ENCODE measurements at regions not wholly inside any gene's neighbourhood (a gene's known extent, or its start where the extent isn't known, plus 50 kb on each side); places are given as distances from the start of the nearest gene placed in this dataset.

- no peaks in the 10 kb centered on the region for H3K79me2 ChIP-seq (ENCODE audit: insufficient read depth)
- no peaks in the 10 kb centered on the region for H4K20me1 ChIP-seq (ENCODE audit: insufficient read depth)
- CTCF ChIA-PET = no interaction called here
- TF ChIP-seq RCOR1 (IDR thresholded peaks at IDR 0.05; ENCODE audit: low read length) (no peak), ELF1 (IDR thresholded peaks at IDR 0.05) (no peak), EP300 (IDR thresholded peaks at IDR 0.05; ENCODE audit: borderline replicate concordance in 1 of 2, low read depth in 1 of 2, low read length in 1 of 2) (no peak), REST (IDR thresholded peaks at IDR 0.05; ENCODE audit: low read depth, low read length) (no peak), RXRA (IDR thresholded peaks at IDR 0.05; ENCODE audit: borderline replicate concordance, low read depth) (no peak), FOSL2 (IDR thresholded peaks at IDR 0.05; ENCODE audit: borderline replicate concordance, low read depth) (no peak), CHD2 (IDR thresholded peaks at IDR 0.05; ENCODE audit: low read length, partially characterized antibody) (no peak), MEF2A (IDR thresholded peaks at IDR 0.05; ENCODE audit: borderline replicate concordance, low read depth) (no peak), RAD21 (IDR thresholded peaks at IDR 0.05; ENCODE audit: low read length) (no peak), JUND (IDR thresholded peaks at IDR 0.05) (no peak), ZBTB33 (IDR thresholded peaks at IDR 0.05; ENCODE audit: borderline replicate concordance, low read depth) (no peak), SIN3A (IDR thresholded peaks at IDR 0.05; ENCODE audit: borderline replicate concordance, low read depth, low read length) (no peak), PBX3 (IDR thresholded peaks at IDR 0.05) (no peak)
- no peak overlapping the region for H3K4me2 ChIP-seq
- H2AFZ ChIP-seq (ENCODE audit: low read depth) = no peak overlapping the region
- no peak overlapping the region for H3K27ac ChIP-seq (ENCODE audit: low read depth in 2 of 2, low read length in 1 of 2)
- H3K36me3 ChIP-seq (replicated peaks in 1 of 2; ENCODE audit: control insufficient read depth in 1 of 2, insufficient read depth in 2 of 2, low read length in 1 of 2) = no peaks in the 10 kb centered on the region
- POLR2A ChIA-PET = no interaction called here
- no peaks in the 10 kb centered on the region for H3F3A ChIP-seq (replicated peaks; ENCODE audit: insufficient read depth)
- H3K9me3 ChIP-seq = no peaks in the 10 kb centered on the region
- H3K4me3 ChIP-seq (ENCODE audit: low read depth in 2 of 2, low read length in 1 of 2) = no peak overlapping the region
- H3K4me1 ChIP-seq (ENCODE audit: control insufficient read depth in 1 of 2, insufficient read depth in 2 of 2, low read depth in 1 of 2, low read length in 1 of 2) = no peaks in the 10 kb centered on the region
- WGBS (ENCODE audit: low lambda C conversion rate) = 0% methylated on average over 1 of the region's 1 CpG
- no peak overlapping the region for H3K9ac ChIP-seq
- DNase-seq = no peak
- H3K27me3 ChIP-seq (ENCODE audit: insufficient read depth) = no peaks in the 10 kb centered on the region
- H3K9me2 ChIP-seq = no peaks in the 10 kb centered on the region
These were observed 1233.8 kb downstream of the NLGN4X start for GRCh38 chrX:4994855-4995254.

Data from SK-N-SH (cell line).